ENCODE measurements at regions not wholly inside any gene's neighbourhood (a gene's known extent, or its start where the extent isn't known, plus 50 kb on each side); places are given as distances from the start of the nearest gene placed in this dataset.

DNA sequence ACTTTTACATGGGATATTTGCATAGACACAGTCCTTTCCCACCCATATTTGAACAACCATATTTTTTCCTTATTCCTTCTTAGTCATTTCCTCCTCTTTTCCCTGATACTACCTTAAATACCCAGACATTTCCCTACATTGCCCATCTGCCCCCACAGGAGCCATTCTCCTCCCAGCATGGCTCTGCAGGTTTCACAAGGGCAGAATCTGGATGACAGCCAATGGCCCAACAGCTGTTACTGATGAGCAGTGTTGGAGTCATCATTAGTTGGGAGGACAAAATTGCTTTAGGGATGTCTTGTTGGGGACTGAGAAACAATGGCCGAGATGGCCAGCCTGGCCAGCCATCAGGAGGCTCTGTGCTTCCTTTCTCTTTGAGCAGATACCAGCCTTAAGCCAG lies 209.5 kb downstream of the KLF5 start:
- no peak for DNase-seq

- DNase-seq: no peak
Observed at GRCh38 chr13:73266640-73267180, 207.9 kb downstream of the KLF5 start.

GRCh38 chr13:73262862-73263627 lies 204.2 kb downstream of the KLF5 start:
- no peak for DNase-seq

- DNase-seq: no peak
Observed at GRCh38 chr13:73261739-73262216, 203.0 kb downstream of the KLF5 start.

DNA sequence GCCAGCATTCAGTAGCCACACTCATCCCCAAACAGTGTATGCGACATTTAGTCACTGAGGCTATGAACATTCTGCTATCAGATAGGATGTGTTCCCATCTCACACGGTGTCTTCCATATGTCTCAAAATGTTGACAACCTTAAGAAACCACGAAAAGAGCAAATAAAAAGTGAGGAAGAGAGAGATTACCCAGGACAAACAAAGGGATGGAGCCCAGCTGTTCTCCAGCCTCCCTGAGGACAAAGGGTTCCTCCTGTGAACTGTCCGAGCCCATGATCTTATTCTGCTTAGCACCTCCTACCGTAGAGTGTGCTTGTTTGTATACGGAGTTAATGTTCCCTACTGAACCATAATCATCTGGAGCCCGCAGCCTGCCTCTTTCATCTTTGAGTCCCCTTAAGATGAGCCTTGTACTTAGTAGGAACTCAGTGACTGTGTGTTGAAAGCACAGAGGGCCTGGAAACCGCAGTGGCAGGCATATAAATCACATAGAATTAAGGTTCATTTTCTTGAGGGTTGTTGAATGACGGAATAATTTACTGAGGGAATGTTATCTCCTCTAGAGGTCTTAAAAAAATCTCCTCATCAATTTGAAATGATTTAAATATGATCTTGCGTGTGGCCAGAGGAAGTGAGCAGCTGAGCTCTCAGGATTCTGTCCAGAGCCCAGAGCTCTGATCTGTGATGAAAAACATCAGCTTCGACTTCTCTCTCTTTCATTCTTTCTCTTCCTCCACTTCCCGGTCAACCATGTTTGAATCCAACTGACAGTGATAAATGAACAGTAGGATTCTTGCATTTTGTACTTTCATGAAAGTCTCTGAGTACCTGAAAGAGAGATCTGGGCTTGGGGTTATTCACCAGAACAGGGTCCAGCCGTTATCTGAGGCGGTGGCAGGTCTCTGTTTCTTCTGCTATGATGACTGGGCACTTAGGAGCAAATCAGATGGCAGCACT lies 200.5 kb downstream of the KLF5 start:
- DNase-seq: no peak

- no peak for DNase-seq
Observed at GRCh38 chr13:73258406-73258805, 199.6 kb downstream of the KLF5 start.

- DNase-seq: no peak
Observed at GRCh38 chr13:73254827-73255226, 196.0 kb downstream of the KLF5 start.

DNA sequence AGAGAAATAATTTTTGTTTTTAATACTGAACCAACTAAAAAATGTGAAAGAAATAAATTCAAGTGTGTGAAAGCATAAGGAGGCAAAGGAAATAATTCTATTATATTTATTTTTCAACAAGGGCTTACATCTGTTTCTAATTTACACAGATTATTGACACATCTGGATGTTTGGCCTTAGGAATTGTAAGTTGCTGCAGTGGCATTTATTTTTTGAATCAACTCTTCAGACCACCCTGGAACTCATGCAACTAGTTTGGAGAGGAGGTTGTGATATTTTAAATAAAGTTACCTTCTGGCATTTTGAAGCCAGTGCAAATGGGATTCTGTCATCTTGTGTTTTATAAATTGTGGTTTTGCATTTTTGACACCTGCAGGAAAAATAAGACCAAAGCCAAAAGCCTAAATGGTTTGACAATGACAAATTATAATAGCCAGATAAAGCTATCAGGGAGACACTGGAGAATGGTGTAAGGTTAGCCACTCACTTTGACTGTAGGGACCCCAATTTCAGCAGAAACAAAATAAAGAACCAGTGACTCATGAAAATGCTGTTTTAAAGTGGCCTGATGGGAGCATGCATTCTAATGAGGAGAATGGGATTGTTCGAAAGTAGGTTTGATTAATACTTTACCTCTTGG lies 192.9 kb downstream of the KLF5 start:
- no peak for DNase-seq

- no peak for DNase-seq
Observed at GRCh38 chr13:73250061-73250460, 191.3 kb downstream of the KLF5 start.

DNA sequence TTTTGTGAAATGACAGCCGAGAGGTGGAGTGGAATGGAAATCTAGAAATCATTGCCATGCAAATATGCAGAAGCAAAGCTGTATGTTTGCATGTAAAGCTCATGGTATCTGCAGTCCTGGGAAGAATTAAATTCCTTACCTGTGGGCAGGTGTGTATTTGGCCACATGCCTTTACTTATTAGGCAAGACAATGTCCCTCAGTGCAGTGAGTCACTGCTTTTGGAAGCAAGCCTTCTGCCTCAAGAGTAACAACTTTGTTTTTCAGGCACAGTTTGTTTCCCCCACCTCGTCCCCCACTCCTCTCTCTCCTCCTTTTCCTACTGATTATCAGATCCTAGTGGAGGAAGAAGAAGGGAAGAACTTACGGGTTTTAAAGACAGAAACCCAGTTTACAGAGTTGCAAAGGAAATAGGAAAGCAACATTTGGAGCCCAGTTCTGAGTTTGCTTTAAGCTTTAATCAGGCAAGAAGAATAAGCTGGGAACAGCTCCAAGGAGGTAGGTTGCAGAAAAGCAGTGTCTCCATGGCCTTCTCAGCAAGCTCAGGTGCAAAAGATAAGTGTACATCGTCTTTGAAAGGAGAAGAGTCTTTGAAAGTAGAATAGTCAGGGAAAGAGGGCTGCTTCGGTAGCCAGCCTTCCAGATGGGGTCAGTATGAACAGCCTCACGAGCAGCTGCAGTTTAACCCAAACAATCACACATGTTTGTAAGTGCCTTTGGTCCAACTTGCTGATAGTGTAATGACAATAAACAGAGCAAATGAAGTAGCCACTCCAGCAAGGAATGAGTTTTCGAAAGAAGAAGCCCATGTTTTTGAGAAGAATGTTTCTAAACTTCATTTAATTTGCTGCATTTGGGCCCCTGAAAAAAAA lies 190.1 kb downstream of the KLF5 start:
- no peak for DNase-seq

DNA sequence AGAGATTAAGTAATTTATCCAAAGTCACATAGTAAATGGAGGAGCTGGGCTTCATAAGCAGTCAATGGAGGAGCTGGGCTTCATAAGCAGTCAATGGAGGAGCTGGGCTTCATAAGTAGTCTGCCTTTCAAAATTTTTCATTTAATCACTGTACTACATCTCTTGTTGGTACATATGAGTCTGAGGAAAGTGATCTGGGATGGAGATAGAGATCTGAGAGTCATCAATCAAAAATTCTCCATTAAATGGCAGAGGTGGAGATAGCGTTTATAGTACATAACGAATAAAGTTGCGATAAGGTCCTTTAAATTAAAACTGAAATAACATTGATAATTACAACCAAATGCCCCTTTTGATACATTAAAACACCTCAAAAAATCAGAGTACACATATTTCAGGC lies 189.3 kb downstream of the KLF5 start:
- DNase-seq: no peak

DNA sequence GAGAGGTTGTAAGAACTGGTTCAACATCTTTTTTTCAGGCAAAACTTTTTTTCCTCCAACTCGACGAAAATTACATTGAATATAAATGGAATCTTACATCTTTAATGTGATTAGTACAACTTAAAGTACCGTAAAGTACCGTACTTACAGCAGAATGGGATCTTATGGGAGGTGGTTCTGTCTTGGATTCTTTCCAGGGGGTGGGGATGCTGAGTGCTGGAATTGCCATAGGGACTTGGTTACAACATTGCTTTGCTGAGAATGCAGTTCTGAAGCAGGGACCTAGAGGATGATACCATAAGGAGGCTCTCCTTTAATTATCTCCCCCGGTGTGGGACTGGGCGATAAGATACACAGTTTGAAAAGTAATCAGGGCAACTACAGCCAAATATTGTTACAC lies 186.4 kb downstream of the KLF5 start:
- no peak for DNase-seq

DNA sequence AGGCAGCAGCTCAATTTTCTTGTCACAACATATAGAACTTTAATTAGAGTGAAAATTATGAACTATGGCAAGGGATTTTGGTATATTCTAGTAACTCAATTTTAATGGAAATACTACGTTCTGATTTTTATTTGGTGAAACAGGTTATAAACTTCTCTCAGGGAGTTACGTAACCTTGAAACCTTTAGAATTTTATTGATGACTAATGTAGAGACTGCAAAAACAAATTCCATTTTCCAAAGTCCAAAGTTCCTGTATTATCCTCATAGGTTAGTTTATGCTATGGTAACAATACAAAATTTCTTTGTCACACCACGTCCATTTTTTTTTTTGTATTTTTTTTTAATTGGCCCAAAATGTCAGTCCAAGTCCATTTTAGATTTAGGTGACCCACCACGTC lies 185.7 kb downstream of the KLF5 start:
- DNase-seq: no peak

- no peak for DNase-seq
Observed at GRCh38 chr13:73242515-73243015, 183.8 kb downstream of the KLF5 start.

DNA sequence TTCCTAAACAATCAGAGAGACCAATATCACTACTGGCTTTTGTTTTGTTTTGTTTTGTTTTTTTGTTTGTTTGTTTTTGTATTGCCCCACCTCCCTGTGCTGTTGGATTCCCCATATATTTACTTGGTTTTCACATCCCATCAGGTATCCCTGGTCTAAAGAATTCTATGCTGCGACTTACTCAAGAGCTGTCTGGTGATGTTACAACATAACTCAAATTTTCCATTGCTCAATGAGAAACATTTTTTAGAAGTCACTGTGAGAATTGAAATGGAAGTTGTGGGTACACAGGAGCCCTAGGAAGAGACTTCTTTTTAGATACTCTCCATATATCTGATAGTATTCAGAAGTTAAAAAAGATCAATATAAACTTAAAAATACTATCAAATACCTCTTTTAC lies 181.4 kb downstream of the KLF5 start:
- DNase-seq: no peak

DNA sequence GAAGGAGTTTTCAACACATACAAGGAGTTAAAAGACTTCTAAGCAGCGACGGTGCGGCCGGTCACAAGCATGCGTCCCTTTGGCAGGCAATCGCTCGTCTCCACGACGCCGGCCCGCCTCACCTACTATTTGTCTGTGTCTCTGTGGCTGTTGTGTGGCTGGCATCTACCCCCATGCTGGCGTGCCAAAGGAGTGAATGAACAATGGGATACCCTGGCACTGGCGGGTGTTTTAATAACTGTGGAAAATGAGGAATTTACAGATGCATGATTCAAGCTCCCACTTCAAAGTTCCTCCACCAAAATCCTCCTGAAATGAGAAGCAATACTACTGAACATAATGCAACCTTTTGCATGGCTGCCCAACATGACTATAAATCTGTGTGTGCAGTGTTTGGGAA lies 176.6 kb downstream of the KLF5 start:
- DNase-seq: no peak

DNA sequence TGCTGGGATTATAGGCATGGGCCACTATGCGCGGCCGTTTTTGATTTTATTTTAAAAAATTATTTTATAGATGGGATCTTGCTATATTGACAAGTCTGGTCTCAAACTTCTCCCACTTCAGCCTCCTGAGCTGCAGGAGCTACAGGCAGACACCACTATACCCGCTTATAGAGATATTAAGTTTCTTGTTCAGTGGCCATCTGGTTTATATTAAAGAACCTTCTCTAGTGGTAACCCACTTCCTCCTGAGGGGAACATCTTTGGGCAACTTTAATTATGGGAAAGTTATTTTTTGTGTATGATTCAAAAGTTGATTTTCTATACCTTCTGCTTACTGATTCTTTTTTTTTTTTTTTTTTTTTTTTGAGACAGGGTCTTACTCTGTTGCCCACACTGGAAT lies 172.7 kb downstream of the KLF5 start:
- DNase-seq: no peak

GRCh38 chr13:73230716-73231115 lies 171.9 kb downstream of the KLF5 start:
- no peak for DNase-seq

DNA sequence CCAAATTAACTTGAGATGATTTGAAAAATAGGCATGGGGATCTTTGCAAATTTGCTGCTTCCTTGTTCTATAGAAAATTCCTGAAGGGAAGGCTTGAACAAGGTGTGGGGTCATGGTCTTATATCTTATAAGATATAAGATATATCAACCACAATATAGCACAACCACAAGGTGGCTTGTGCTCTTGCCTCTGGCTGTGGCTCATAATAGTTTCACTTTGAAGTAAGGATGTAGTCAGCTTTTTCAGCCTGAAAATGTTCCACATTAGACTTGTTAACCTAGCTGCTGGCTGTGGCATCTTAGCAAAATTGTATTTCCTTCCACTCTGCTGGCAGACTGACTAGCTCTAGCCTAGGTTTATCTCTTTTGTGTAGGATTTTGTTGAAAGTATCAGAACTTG lies 169.7 kb downstream of the KLF5 start:
- DNase-seq: no peak

DNA sequence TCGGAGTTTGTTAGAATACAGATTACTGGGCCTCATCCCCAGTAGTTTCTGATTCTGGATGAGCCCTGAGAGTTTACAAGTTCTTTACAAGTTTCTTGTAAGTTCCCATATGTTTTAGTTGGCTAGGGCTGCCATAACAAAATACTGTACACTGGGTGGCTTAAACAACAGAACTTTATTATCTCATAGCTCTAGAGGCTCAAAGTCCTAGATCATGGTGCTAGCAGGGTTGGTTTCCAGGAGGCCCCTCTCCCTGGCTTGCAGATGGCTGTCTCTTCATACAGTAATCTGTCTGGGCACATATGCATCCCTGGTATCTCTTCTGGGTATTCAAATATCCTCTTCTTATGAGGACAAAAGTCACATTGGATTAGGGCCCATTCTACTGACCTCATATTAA lies 167.2 kb downstream of the KLF5 start:
- DNase-seq: no peak

DNA sequence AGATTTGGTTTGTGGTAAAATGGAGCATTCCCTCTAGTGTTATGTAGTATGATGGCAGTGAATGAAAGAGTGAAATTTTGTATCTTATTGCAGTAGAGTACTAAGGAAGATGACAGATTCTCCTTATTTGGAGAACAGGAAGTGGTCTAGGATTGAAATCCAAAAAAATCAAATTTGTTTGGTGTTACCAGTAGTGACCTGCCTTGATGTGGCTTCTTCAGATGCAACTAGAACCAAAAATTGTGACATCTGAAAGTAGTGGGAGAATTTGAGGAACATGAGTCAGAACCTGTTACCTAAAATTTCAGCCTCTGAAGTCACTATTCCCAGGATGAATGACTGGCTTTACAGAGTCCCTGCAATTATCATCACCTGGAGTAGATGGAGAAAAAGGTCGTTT lies 165.9 kb downstream of the KLF5 start:
- DNase-seq: no peak

- DNase-seq: no peak
Observed at GRCh38 chr13:73223372-73223781, 164.6 kb downstream of the KLF5 start.
